HG02884 (cell line): ENCODE measurements at regions not wholly inside any gene's neighbourhood (a gene's known extent, or its start where the extent isn't known, plus 50 kb on each side); places are given as distances from the start of the nearest gene placed in this dataset.
"Not testable (repeated sequence)": the region's sequence is repeated elsewhere in the genome, so short reads cannot be mapped to it uniquely, and the experiment has no call there.

Experiments used
- ATAC-seq: cut with Tn5 transposase; IDR thresholded peaks from one replicate; pipeline ENCODE4 v1.9.1; 2021; ENCODE audit warnings: mild to moderate bottlenecking, moderate library complexity; ENCODE audit not compliant: unreplicated experiment

GRCh38 chr16:48011466-48011865 lies 144.3 kb downstream of the ABCC12 start:
- ATAC-seq, result no peak

GRCh38 chr16:48008011-48008525 lies 147.7 kb downstream of the ABCC12 start:
- no peak for ATAC-seq

GRCh38 chr16:48004141-48004695 lies 151.6 kb downstream of the ABCC12 start:
- ATAC-seq, result no peak

GRCh38 chr16:48003206-48003907 lies 152.4 kb downstream of the ABCC12 start:
- no peak for ATAC-seq

GRCh38 chr16:48001324-48001895 lies 154.4 kb downstream of the ABCC12 start:
- ATAC-seq, result no peak

GRCh38 chr16:48000622-48001021 lies 155.2 kb downstream of the ABCC12 start:
- no peak for ATAC-seq

- ATAC-seq, result no peak
These were observed 156.2 kb downstream of the ABCC12 start for GRCh38 chr16:47999595-47999994.

- ATAC-seq, result no peak
These were observed 160.4 kb downstream of the ABCC12 start for GRCh38 chr16:47995354-47995753.

- ATAC-seq, result no peak
These were observed 164.3 kb downstream of the ABCC12 start for GRCh38 chr16:47991491-47991890.

GRCh38 chr16:47990676-47991075 lies 165.1 kb downstream of the ABCC12 start:
- ATAC-seq, result no peak

- no peak for ATAC-seq
These were observed 168.7 kb downstream of the ABCC12 start for GRCh38 chr16:47987136-47987535.

GRCh38 chr16:47986031-47986430 lies 169.8 kb downstream of the ABCC12 start:
- ATAC-seq, result no peak

GRCh38 chr16:47984669-47985068 lies 171.1 kb downstream of the ABCC12 start:
- no peak for ATAC-seq

- no peak for ATAC-seq
These were observed 171.7 kb downstream of the ABCC12 start for GRCh38 chr16:47983999-47984580.

GRCh38 chr16:47980212-47980611 lies 175.6 kb downstream of the ABCC12 start:
- ATAC-seq, result no peak

- ATAC-seq, result no peak
These were observed 176.1 kb downstream of the ABCC12 start for GRCh38 chr16:47979616-47980182.

GRCh38 chr16:47979164-47979520 lies 176.7 kb downstream of the ABCC12 start:
- ATAC-seq, result no peak

- ATAC-seq, result no peak
These were observed 177.2 kb downstream of the ABCC12 start for GRCh38 chr16:47978491-47979163.

- no peak for ATAC-seq
These were observed 178.0 kb downstream of the ABCC12 start for GRCh38 chr16:47977802-47978201.

- no peak for ATAC-seq
These were observed 179.1 kb downstream of the ABCC12 start for GRCh38 chr16:47976636-47977210.

GRCh38 chr16:47974971-47975370 lies 180.8 kb downstream of the ABCC12 start:
- ATAC-seq, result not testable (repeated sequence)
